ENCODE measurements at regions not wholly inside any gene's neighbourhood (a gene's known extent, or its start where the extent isn't known, plus 50 kb on each side); places are given as distances from the start of the nearest gene placed in this dataset.
A peak's percentile ranks its signal among the peaks of the same experiment; 100 is the strongest.

- TF ChIP-seq, protein P1, sequence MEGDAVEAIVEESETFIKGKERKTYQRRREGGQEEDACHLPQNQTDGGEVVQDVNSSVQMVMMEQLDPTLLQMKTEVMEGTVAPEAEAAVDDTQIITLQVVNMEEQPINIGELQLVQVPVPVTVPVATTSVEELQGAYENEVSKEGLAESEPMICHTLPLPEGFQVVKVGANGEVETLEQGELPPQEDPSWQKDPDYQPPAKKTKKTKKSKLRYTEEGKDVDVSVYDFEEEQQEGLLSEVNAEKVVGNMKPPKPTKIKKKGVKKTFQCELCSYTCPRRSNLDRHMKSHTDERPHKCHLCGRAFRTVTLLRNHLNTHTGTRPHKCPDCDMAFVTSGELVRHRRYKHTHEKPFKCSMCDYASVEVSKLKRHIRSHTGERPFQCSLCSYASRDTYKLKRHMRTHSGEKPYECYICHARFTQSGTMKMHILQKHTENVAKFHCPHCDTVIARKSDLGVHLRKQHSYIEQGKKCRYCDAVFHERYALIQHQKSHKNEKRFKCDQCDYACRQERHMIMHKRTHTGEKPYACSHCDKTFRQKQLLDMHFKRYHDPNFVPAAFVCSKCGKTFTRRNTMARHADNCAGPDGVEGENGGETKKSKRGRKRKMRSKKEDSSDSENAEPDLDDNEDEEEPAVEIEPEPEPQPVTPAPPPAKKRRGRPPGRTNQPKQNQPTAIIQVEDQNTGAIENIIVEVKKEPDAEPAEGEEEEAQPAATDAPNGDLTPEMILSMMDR (IDR thresholded peaks at IDR 0.05): no peak
- WGBS, 2 donors: 54 to 60% methylated on average over 3 of the region's 3 CpGs
- FAIRE-seq: no peak
Observed at GRCh38 chr2:225173909-225174308, 131.6 kb upstream of the DOCK10 start.

DNA sequence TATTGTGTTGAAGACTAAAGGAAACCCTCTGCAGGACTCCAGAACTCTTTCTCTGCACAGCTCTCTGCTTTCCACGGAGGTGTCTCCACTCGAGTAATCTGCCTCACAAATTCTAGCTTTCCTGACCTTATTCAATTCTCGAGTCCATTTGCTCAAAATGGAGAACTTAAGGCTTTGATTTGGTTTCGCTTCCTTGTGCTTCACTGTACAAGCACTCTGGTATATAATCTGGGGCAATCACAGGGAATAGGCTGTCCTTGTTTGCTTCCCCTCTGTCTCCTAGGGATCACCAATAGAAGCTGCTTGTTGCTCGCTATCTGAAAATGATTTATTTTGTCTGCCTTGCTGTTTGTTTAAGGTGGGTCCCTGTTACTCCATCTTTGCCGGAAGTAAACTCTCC lies 129.1 kb upstream of the DOCK10 start:
- TF ChIP-seq, protein P1 (IDR thresholded peaks at IDR 0.05): no peak
- H3K27me3 ChIP-seq: no peaks in the 10 kb centered on the region
- DNase-seq (no peak), FAIRE-seq (no peak), ATAC-seq (peak in 1 of 4 donors; percentile 57)
- no peaks in the 10 kb centered on the region for H3K36me3 ChIP-seq
- intact Hi-C loops (cut with DNase I): no loop called here
- 65 to 78% methylated on average over 6 of the region's 6 CpGs for WGBS, 2 donors
- H3K27ac ChIP-seq: no peak overlapping the region
- no peaks in the 10 kb centered on the region for H3K4me1 ChIP-seq
- H3K9me3 ChIP-seq: no peaks in the 10 kb centered on the region
- H3K4me3 ChIP-seq: no peak overlapping the region

More at GRCh38 chr2:225173909-225174308, 131.6 kb upstream of the DOCK10 start:
- DNase-seq (no peak), ATAC-seq (no peak)
- no peaks in the 10 kb centered on the region for H3K9me3 ChIP-seq
- H3K27ac ChIP-seq: no peak overlapping the region
- intact Hi-C loops (cut with DNase I): no loop called here
- H3K27me3 ChIP-seq: no peaks in the 10 kb centered on the region
- no peak overlapping the region for H3K4me3 ChIP-seq
- H3K4me1 ChIP-seq: no peaks in the 10 kb centered on the region
- H3K36me3 ChIP-seq: no peaks in the 10 kb centered on the region

DNA sequence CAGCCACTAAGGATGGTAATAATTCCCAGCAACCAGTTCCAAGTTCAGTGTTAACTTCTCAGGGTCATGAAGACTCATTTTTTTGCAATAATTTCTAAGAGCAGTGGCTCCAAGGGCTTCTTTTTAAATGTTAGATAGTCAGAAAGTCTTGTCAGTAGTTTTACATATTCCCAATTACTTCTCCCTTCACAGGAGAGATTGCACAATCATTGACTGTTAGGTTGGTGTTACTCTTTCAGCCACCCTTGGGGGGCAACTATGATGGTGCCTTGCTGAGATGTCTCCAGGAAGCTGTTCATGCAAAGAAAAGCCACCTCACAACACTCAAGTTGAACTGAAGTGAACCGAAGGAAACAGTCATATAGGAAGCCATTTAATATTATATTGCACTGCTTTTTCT lies 127.9 kb upstream of the DOCK10 start:
- no peak overlapping the region for H3K4me3 ChIP-seq
- H3K4me1 ChIP-seq: no peaks in the 10 kb centered on the region
- no peak for FAIRE-seq
- H3K27me3 ChIP-seq: no peaks in the 10 kb centered on the region
- no peaks in the 10 kb centered on the region for H3K9me3 ChIP-seq
- intact Hi-C loops (cut with DNase I): no loop called here
- TF ChIP-seq, protein P1 (IDR thresholded peaks at IDR 0.05): no peak
- H3K36me3 ChIP-seq: no peaks in the 10 kb centered on the region
- no peak for ATAC-seq
- DNase-seq: no peak
- no peak overlapping the region for H3K27ac ChIP-seq
- WGBS, 2 donors: 77 to 82% methylated on average over 1 of the region's 1 CpG

DNA sequence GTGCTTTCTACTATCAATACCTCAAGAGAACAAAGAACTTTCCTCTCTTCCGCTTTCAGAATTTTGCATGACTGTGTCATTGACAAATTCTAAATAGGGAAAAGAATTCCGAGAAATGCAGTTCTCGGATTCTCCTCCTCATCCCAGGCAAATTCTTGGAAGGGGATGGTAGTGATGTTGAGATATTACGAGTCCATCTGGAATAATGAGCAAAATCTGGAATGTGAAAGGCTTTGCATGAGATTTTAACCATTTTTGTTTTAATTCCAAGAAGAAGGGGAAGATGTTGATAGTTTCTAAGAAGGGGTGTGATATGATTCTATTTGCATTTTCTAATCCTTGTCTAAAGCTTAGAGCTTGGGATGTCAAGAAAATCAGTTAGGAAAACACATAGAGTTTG lies 127.1 kb upstream of the DOCK10 start:
- 64 to 82% methylated on average over 4 of the region's 4 CpGs for WGBS, 2 donors
- intact Hi-C loops (cut with DNase I): no loop called here
- TF ChIP-seq, protein P1 (IDR thresholded peaks at IDR 0.05): no peak
- no peak overlapping the region for H3K27ac ChIP-seq
- H3K4me1 ChIP-seq: no peaks in the 10 kb centered on the region
- no peak overlapping the region for H3K4me3 ChIP-seq
- no peak for FAIRE-seq
- no peak for ATAC-seq
- H3K9me3 ChIP-seq: no peaks in the 10 kb centered on the region
- no peaks in the 10 kb centered on the region for H3K36me3 ChIP-seq
- no peaks in the 10 kb centered on the region for H3K27me3 ChIP-seq
- no peak for DNase-seq

DNA sequence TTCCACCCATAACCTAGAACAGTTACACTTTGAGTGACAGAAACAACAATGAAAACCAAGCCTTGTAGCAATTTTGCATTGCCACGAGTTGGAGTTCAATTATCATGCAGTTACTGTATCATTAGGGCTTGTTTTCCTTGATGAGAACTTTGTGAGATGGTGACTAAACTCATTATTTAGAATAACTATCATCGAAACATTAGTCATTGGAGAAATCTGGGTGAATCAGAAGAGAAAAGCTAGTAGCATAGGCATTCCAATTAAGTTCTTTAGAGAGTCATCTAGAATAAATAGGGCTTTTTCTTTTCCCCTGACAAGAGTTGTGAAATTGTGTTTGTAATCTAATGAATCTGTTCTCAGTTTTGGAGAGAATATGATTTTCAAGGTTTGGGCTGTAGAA lies 122.8 kb upstream of the DOCK10 start:
- ATAC-seq (no peak), DNase-seq (no peak), FAIRE-seq (no peak)
- Histone ChIP-seq H3K36me3 (no peaks in the 10 kb centered on the region), H3K4me1 (no peaks in the 10 kb centered on the region), H3K4me3 (no peak overlapping the region), H3K27ac (no peak overlapping the region), H3K9me3 (no peaks in the 10 kb centered on the region), H3K27me3 (no peaks in the 10 kb centered on the region)
- TF ChIP-seq, protein P1 (IDR thresholded peaks at IDR 0.05): no peak
- intact Hi-C loops (cut with DNase I): no loop called here
- 55 to 65% methylated on average over 2 of the region's 2 CpGs for WGBS, 2 donors
